PC-3 (cell line): ENCODE measurements at regions not wholly inside any gene's neighbourhood (a gene's known extent, or its start where the extent isn't known, plus 50 kb on each side); places are given as distances from the start of the nearest gene placed in this dataset.

Experiments used
- ATAC-seq: fragments of 200-7000 bp; cut with Tn5 transposase; 2 replicates; pipeline ENCODE4 v1.9.1; 2020; ENCODE audit warnings: mild to moderate bottlenecking, moderate library complexity
- BruUV-seq: library from RNA; stranded (reverse); fragments of 400-500 nt; replicated peaks from 2 replicates; lab custom pipeline; 2021; lab: Mats Ljungman, UMichigan
- CTCF ChIA-PET: fragments of 300-600 bp; sonication (Branson Sonifier 250); formaldehyde crosslinking; loops from one replicate; lab custom pipeline; 2022; ENCODE audit warnings: antibody characterized with exemption; lab: Charles Lee
- POLR2A ChIA-PET: fragments of 300-600 bp; sonication (Branson Sonifier 250); formaldehyde crosslinking; loops from one replicate; lab custom pipeline; 2022; ENCODE audit warnings: antibody characterized with exemption; ENCODE audit not compliant: unreplicated experiment; lab: Charles Lee
- DNase-seq: peaks from one replicate; pipeline ENCODE4 v3.0.0-alpha.2; 2015
- H2AFZ ChIP-seq: fragments of 300-600 bp; sonication (generic); 2 replicates; pipeline ENCODE4 v1.6.0; 2016; ENCODE audit warnings: antibody characterized with exemption, low read length
- H3F3A ChIP-seq: fragments of 300-600 bp; sonication (generic); one replicate; pipeline ENCODE4 v1.6.0; 2017; ENCODE audit warnings: antibody characterized with exemption, low read length, control low read depth, mild to moderate bottlenecking; ENCODE audit not compliant: unreplicated experiment
- H3K27ac ChIP-seq: fragments of 300-600 bp; sonication (generic); 2 replicates; pipeline ENCODE4 v1.5.1; 2016; ENCODE audit warnings: mild to moderate bottlenecking, low read length
- H3K27me3 ChIP-seq: fragments of 300-600 bp; sonication (generic); 2 replicates; pipeline ENCODE4 v1.6.1; 2016; ENCODE audit warnings: low read length, mixed read lengths
- H3K36me3 ChIP-seq: fragments of 300-600 bp; sonication (generic); 2 replicates; pipeline ENCODE4 v1.6.1; 2016; ENCODE audit warnings: low read depth, mixed run types, low read length, mixed read lengths
- H3K4me1 ChIP-seq: fragments of 300-600 bp; sonication (generic); 2 replicates; pipeline ENCODE4 v1.5.1; 2016; ENCODE audit warnings: low read length; ENCODE audit not compliant: insufficient read depth
- H3K4me2 ChIP-seq: fragments of 300-600 bp; sonication (generic); 2 replicates; pipeline ENCODE4 v1.6.0; 2016; ENCODE audit warnings: low read length
- H3K4me3 ChIP-seq: fragments of 300-600 bp; sonication (generic); 2 replicates; pipeline ENCODE4 v1.5.1; 2016; ENCODE audit warnings: mild to moderate bottlenecking, low read length, mixed read lengths
- H3K79me2 ChIP-seq: fragments of 300-600 bp; sonication (generic); 2 replicates; pipeline ENCODE4 v1.6.1; 2017; ENCODE audit warnings: low read length, mixed read lengths
- H3K9ac ChIP-seq: fragments of 300-600 bp; sonication (generic); 2 replicates; pipeline ENCODE4 v1.6.0; 2016; ENCODE audit warnings: mild to moderate bottlenecking, low read length
- H3K9me2 ChIP-seq: fragments of 300-600 bp; sonication (generic); replicated peaks from 2 replicates; pipeline ENCODE4 v1.6.1; 2016; ENCODE audit warnings: mixed run types, low read length, mixed read lengths
- H3K9me3 ChIP-seq: fragments of 300-600 bp; sonication (generic); 2 replicates; pipeline ENCODE4 v1.6.1; 2016; ENCODE audit warnings: low read length, mixed read lengths
- H4K20me1 ChIP-seq: fragments of 300-600 bp; sonication (generic); 2 replicates; pipeline ENCODE4 v1.6.1; 2016; ENCODE audit warnings: low read length, mixed read lengths
- CTCF ChIP-seq: fragments of 300-600 bp; sonication (generic); conservative IDR thresholded peaks from 2 replicates; pipeline ENCODE4 v1.5.1; 2017; ENCODE audit warnings: antibody characterized with exemption, low read depth, mild to moderate bottlenecking, low read length
- EZH2 ChIP-seq: fragments of 300-600 bp; sonication (generic); IDR thresholded peaks from one replicate; pipeline ENCODE4 v1.6.1; 2017; ENCODE audit warnings: antibody characterized with exemption, mild to moderate bottlenecking, low read length; ENCODE audit not compliant: unreplicated experiment
- EZH2phosphoT487 ChIP-seq: fragments of 300-600 bp; sonication (generic); IDR thresholded peaks from 2 replicates; pipeline ENCODE4 v1.6.1; 2018; ENCODE audit warnings: mild to moderate bottlenecking, antibody characterized with exemption, low read length, borderline replicate concordance
- intact Hi-C: fragments of 100-400 bp; cut with micrococcal nuclease; formaldehyde crosslinking; loops from 2 replicates; pipeline ENCODE4 v1.9.0; 2023

GRCh38 chr2:43082111-43082894, 144.1 kb downstream of the ZFP36L2 start:
- Histone ChIP-seq H3K9ac (no peak overlapping the region; the same call in 1 of the 2 replicates), H3K4me2 (no peak overlapping the region; the same call in 1 of the 2 replicates), H3K4me3 (no peak overlapping the region), H3K9me3 (no peaks in the 10 kb centered on the region), H3K9me2 (no peaks in the 10 kb centered on the region), H4K20me1 (no peaks in the 10 kb centered on the region), H3K4me1 (peaks cover 46% of the 10 kb centered on the region), H3K27me3 (no peaks in the 10 kb centered on the region), H3K36me3 (no peaks in the 10 kb centered on the region), H2AFZ (no peak overlapping the region), H3F3A (no peaks in the 10 kb centered on the region), H3K27ac (peak overlapping the region; percentile 56), H3K79me2 (no peaks in the 10 kb centered on the region)
- ChIA-PET CTCF (no interaction called here), POLR2A (interaction anchor here (0.6 kb wide), 1 partner anchor 139 kb away, joined by 5 read pairs; no protein-coding TSS in a partner anchor)
- ATAC-seq = peak; percentile 7; the same call in 1 of the 2 replicates
- intact Hi-C loops = no loop called here
- TF ChIP-seq CTCF (no peak), EZH2 (no peak), EZH2phosphoT487 (no peak)
- BruUV-seq = no TSS peak
- peak; percentile 47 for DNase-seq

- POLR2A ChIA-PET = no interaction called here
- no peaks in the 10 kb centered on the region for H3K9me3 ChIP-seq
- H3K4me2 ChIP-seq = no peak overlapping the region
- no TSS peak for BruUV-seq
- DNase-seq = no peak
- no peak for TF ChIP-seq CTCF
- TF ChIP-seq EZH2 = no peak
- TF ChIP-seq EZH2phosphoT487 = no peak
- H2AFZ ChIP-seq = no peak overlapping the region
- H3K4me3 ChIP-seq = no peak overlapping the region
- no peaks in the 10 kb centered on the region for H4K20me1 ChIP-seq
- peaks cover 41% of the 10 kb centered on the region for H3K4me1 ChIP-seq
- no peaks in the 10 kb centered on the region for H3K36me3 ChIP-seq
- H3K27me3 ChIP-seq = no peaks in the 10 kb centered on the region
- H3K27ac ChIP-seq = no peak overlapping the region
- H3K9me2 ChIP-seq = no peaks in the 10 kb centered on the region
- CTCF ChIA-PET = no interaction called here
- intact Hi-C loops = no loop called here
- no peaks in the 10 kb centered on the region for H3K79me2 ChIP-seq
- ATAC-seq = no peak
- H3F3A ChIP-seq = no peaks in the 10 kb centered on the region
- H3K9ac ChIP-seq = no peak overlapping the region
These were observed 145.2 kb downstream of the ZFP36L2 start for GRCh38 chr2:43081131-43081765.
